HG03064 (cell line): ENCODE measurements at regions not wholly inside any gene's neighbourhood (a gene's known extent, or its start where the extent isn't known, plus 50 kb on each side); places are given as distances from the start of the nearest gene placed in this dataset.

Source experiments
- ATAC-seq: cut with Tn5 transposase; IDR thresholded peaks from one replicate; pipeline ENCODE4 v1.9.1; 2021; ENCODE audit warnings: low read depth; ENCODE audit not compliant: unreplicated experiment

GRCh38 chr1:96309783-96310182, 411.8 kb upstream of the PTBP2 start:
- no peak for ATAC-seq

GRCh38 chr1:96313216-96313615, 408.4 kb upstream of the PTBP2 start:
- ATAC-seq, result no peak

DNA sequence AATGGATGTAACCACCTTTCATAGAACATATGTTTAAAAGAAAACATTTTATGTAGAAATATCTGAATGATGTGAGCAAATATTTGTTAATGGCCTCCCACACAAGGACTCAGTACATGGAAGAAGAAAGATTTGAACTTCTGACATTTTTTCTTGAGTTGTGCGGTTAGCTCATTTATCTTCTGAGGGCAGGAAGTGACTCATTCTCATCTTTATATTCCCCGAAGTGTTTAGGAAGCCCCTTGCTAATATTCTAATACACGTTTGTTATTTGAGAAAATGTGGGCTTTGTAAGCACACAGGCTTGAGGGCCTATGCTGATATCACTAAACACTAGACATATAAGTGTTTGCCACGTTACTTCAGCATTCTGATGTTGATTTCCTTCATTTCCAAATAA, 392.5 kb upstream of the PTBP2 start:
- no peak for ATAC-seq

DNA sequence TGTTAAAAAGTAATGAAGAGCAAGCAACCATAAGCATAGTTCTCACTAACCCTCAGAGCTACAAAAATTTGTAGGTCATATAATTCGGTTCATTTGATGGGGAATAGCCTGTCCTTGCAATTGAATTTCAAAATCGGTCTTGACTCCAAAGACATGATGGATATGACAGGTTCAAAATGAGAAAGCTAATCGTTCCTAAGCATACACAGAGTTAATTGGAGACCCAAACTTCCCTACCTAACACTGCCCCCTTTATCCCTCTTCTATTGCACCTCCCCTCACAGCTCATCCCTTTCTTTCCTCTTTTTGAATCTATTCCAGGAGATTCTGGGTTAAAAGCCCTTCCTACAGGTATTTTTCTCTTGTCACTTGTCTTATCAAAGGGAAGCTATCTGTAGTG, 390.0 kb upstream of the PTBP2 start:
- no peak for ATAC-seq

DNA sequence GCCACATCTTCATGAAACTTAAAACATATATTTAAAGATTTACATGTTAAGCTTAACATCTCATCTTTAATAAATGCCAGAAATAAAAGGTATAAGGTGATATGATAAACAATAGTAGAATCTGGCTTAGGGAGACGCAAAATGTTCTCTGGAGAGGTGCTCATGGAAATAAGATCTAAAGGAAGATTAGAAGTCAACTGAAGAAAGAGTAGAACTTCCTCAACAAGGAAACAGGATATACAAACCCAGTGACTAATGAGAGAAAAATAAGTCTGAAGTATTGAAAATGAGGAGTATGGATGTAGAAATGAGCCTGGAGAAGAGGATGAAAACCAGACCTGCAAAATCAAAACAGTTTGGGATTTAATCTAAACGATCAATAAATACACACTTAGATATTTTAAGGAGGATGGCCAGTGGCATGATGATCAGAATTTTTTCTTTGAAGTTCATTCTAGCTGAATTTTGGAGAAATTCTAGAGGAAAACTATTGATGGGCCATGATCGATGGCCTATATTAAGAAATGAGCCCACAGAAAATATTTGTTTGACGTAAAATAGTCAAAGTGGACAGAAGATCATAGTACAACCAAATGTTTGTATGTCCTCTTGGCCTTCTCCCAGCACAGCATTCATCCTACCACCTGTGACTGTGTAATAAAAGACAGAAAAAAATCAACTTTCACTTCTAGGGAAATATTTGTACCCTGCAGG, 387.9 kb upstream of the PTBP2 start:
- ATAC-seq, result no peak

GRCh38 chr1:96334236-96334557, 387.4 kb upstream of the PTBP2 start:
- no peak for ATAC-seq

GRCh38 chr1:96338622-96339021, 383.0 kb upstream of the PTBP2 start:
- ATAC-seq, result no peak

DNA sequence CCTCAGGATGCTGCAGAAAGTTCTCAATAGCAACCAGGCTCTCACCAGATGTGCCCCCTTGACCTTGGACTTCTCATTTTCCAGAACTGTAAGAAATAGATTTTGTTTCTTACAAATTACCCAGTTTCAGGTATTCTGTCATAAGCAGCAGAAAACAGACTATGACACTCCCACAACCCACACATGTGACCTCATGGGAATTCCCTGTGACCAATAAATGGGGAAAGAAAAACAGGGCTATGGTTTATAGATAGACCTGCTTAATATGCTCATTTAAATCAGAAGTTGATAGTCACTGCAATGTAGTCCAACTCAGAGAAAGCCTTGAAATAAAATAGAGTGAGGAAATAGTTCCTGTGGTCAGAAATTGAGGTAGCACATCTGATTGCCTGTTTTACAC, 380.9 kb upstream of the PTBP2 start:
- no peak for ATAC-seq

- ATAC-seq, result no peak
Observed at GRCh38 chr1:96346719-96347118, 374.9 kb upstream of the PTBP2 start.

DNA sequence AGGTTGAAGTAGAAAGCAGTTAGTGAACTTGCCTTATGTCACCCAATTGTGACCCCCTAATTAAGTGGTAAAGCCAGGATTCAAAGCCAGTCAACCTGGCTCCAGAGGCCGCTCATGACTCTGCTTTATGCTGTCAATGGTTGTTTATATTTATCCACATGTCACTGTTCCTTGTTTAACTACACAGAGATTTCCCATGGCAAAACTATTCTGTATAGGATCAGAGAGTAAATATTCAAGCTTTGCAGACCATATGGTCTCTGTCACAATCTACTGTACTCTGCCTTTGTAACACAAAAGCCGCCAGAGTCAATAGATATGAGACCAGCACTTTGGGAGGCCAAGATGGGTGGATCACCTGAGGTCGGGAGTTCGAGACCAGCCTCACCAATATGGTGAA, 371.7 kb upstream of the PTBP2 start:
- no peak for ATAC-seq

GRCh38 chr1:96352733-96353132, 368.9 kb upstream of the PTBP2 start:
- ATAC-seq, result no peak

DNA sequence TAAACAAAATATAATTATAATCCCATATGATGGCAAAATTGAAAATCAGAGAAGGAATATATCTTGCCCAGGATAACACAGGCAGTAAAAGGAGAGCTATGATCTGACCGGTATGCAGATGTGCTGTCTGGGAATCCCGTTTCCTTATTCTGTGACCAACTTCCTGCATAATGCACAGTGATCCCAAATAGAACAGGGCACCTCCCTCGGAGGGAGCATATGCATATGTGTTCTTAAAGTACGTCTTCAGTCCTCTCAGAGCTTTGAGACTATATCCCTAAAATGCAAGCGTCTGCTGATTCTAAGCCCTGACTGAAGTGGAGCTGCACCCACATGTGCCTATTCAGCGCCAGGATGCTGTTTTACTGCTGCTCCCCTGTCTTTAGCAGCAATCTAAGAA, 366.1 kb upstream of the PTBP2 start:
- ATAC-seq, result no peak

- no peak for ATAC-seq
Observed at GRCh38 chr1:96355961-96356360, 365.6 kb upstream of the PTBP2 start.

- ATAC-seq, result no peak
Observed at GRCh38 chr1:96357141-96357765, 364.3 kb upstream of the PTBP2 start.

DNA sequence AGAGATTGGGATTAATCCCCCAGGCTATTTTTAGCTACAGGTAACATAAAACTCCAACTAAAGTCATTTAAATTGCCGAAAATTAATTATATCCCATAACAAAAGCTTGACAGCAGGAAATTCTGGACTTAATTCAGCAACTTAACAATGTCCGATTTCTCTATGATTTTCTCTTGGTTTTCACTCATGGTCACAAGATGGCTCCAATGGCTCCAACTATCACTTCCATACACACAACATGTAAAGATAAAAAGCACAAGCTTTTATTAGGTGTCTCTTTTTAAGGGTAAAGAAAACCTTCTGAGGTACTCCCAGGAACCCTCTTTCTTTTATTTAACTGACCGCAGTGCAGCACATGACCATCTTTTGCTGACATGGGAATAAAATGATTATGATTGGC, 363.5 kb upstream of the PTBP2 start:
- ATAC-seq, result no peak

- no peak for ATAC-seq
Observed at GRCh38 chr1:96360036-96360795, 361.4 kb upstream of the PTBP2 start.

DNA sequence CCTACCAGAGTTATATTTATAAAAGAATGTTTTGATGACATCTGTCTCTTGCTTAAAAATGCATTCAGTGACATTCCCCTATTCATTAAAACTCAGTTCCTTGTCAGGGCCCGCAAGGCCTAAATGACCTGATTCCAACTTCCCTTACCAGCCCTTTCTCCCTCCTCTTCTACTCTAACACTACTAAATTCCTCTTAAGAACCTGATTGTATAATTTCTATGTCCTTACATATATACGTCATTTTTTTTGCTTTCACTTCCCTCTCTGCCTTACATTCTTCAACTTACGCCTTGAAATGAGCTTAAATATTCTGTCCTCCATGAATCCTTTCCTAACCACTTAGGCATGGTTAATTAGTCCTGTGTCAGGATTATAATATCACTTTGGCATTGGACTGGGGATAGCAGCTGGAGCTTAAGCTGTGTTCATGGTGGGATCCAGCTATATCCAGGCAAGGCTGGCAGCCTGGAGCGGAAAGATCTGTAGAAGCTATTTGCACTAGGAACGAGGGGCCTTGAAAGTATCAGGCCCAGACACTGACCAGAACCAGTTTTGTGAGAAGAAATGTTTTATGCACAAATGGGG, 360.2 kb upstream of the PTBP2 start:
- ATAC-seq, result no peak

GRCh38 chr1:96361961-96362360, 359.6 kb upstream of the PTBP2 start:
- ATAC-seq, result no peak

- ATAC-seq, result no peak
Observed at GRCh38 chr1:96362623-96363022, 359.0 kb upstream of the PTBP2 start.

DNA sequence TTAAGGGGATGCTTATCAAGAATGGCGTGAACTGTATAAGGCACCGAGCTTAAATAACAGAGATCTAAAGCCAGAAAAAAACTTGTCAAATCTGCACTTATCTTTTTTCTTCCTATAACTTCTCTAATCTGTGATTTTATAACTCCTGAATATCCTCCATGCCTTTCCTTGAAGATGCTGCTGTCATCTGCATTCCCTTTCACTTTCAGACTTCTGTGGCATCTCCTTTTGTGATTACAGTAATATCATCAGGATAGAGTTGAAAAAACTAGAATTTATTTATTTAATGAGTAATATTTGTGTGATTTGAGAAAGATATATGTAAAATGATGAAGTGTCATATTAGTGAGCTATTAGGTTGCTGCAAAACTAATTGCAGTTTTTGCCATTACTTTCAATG, 357.8 kb upstream of the PTBP2 start:
- no peak for ATAC-seq

- ATAC-seq, result no peak
Observed at GRCh38 chr1:96364576-96364975, 357.0 kb upstream of the PTBP2 start.

DNA sequence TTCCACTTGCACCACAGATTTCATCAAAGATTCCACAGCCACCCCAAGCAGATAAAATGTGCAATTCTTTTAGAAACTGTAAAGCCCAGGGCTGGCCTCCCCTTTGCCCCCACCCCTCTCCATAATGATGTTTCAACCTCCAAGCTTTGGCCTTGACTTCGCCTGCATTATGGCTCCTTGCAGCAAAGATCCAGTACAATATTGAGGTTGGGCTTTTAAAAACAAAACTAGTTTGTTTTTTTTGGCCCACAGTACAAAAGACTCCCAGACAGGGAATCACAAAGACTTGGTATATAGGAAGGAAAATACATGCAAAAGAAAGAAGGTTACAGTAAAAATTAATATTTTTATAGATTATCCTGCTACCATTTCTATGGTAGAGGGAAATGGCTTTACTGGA, 356.5 kb upstream of the PTBP2 start:
- no peak for ATAC-seq
